ENCODE measurements at regions not wholly inside any gene's neighbourhood (a gene's known extent, or its start where the extent isn't known, plus 50 kb on each side); places are given as distances from the start of the nearest gene placed in this dataset.

DNA sequence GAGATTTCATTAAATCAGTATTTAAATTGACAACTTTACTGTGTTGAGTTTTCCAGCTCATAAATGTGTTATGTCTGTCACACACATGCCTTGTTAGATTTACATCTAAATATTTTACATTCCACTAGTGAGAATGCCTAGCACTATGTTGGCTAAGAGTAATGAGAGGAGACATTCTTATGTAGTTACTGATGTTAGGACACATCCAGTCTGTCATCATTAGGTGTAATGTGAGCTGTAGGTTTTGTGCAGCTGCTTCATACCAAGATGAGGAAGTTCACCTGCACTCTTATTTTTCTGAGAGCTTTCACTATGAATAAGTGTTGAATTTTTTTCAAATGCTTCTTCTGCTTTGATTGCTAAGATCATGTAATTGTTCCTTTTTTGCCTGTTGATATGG, 218.0 kb upstream of the IGFBP3 start:
- TF ChIP-seq, protein P1, sequence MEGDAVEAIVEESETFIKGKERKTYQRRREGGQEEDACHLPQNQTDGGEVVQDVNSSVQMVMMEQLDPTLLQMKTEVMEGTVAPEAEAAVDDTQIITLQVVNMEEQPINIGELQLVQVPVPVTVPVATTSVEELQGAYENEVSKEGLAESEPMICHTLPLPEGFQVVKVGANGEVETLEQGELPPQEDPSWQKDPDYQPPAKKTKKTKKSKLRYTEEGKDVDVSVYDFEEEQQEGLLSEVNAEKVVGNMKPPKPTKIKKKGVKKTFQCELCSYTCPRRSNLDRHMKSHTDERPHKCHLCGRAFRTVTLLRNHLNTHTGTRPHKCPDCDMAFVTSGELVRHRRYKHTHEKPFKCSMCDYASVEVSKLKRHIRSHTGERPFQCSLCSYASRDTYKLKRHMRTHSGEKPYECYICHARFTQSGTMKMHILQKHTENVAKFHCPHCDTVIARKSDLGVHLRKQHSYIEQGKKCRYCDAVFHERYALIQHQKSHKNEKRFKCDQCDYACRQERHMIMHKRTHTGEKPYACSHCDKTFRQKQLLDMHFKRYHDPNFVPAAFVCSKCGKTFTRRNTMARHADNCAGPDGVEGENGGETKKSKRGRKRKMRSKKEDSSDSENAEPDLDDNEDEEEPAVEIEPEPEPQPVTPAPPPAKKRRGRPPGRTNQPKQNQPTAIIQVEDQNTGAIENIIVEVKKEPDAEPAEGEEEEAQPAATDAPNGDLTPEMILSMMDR (conservative IDR thresholded peaks at IDR 0.05; ENCODE audit: low read depth, low read length), result no peak
- TF ChIP-seq POLR2A (IDR thresholded peaks at IDR 0.05; ENCODE audit: low read depth, low read length) (no peak), CHD1 (IDR thresholded peaks at IDR 0.05; ENCODE audit: low read depth, low read length) (no peak), MAZ (IDR thresholded peaks at IDR 0.05; ENCODE audit: borderline replicate concordance, low read depth, low read length) (no peak), CEBPB (IDR thresholded peaks at IDR 0.05; ENCODE audit: low read depth, low read length) (peak; percentile 69), MXI1 (IDR thresholded peaks at IDR 0.05; ENCODE audit: borderline replicate concordance, low read depth, low read length) (no peak), BHLHE40 (IDR thresholded peaks at IDR 0.05; ENCODE audit: low read depth, low read length) (no peak; the same call in 1 of the 2 replicates), RFX5 (IDR thresholded peaks at IDR 0.05; ENCODE audit: low read depth, low read length) (no peak), RAD21 (IDR thresholded peaks at IDR 0.05; ENCODE audit: low read length) (no peak), FOS (IDR thresholded peaks at IDR 0.05; ENCODE audit: low read depth, low read length) (no peak)
- TF ChIP-seq, protein P2, sequence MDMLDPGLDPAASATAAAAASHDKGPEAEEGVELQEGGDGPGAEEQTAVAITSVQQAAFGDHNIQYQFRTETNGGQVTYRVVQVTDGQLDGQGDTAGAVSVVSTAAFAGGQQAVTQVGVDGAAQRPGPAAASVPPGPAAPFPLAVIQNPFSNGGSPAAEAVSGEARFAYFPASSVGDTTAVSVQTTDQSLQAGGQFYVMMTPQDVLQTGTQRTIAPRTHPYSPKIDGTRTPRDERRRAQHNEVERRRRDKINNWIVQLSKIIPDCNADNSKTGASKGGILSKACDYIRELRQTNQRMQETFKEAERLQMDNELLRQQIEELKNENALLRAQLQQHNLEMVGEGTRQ (IDR thresholded peaks at IDR 0.05; ENCODE audit: low read depth, low read length), result no peak

Measured in IMR-90 (cell line).